Neural progenitor cell (in vitro differentiated cells): ENCODE measurements at regions not wholly inside any gene's neighbourhood (a gene's known extent, or its start where the extent isn't known, plus 50 kb on each side); places are given as distances from the start of the nearest gene placed in this dataset.

Experiments
- CTCF ChIP-seq: fragments of 200-600 bp; sonication (generic); IDR thresholded peaks from 2 replicates; pipeline ENCODE4 v1.5.1; 2017; ENCODE audit warnings: antibody characterized with exemption, mild to moderate bottlenecking
- EZH2 ChIP-seq: fragments of 200-600 bp; sonication (generic); IDR thresholded peaks from 2 replicates; pipeline ENCODE4 v1.6.1; 2017; ENCODE audit warnings: antibody characterized with exemption, mild to moderate bottlenecking, moderate library complexity

- TF ChIP-seq EZH2 (no peak), CTCF (no peak)
Observed at GRCh38 chr2:74041726-74042125, 57.0 kb downstream of the TET3 start.
